Esophagus muscularis mucosa (tissue), 4 donors: ENCODE measurements at regions not wholly inside any gene's neighbourhood (a gene's known extent, or its start where the extent isn't known, plus 50 kb on each side); places are given as distances from the start of the nearest gene placed in this dataset.

ENCODE experiments used
- DNase-seq: peaks from one replicate; pipeline ENCODE4 v3.0.0-alpha.2; 2017; ENCODE audit errors: extremely low spot score
- H3K27ac ChIP-seq, 4 donors: fragments of 200-600 bp; sonication (generic); replicated peaks in 1 of 4; 1 replicate in 3 of 4; 2 replicates in 1 of 4; pipeline ENCODE4 v1.5.1; 2016 to 2019; ENCODE audit warnings: mild to moderate bottlenecking in 1 of 4
- H3K27me3 ChIP-seq, 4 donors: fragments of 200-600 bp; sonication (generic); one replicate each; pipeline versions ENCODE4 v1.5.1 to v1.6.0; 2016 to 2019
- H3K36me3 ChIP-seq, 4 donors: fragments of 200-600 bp; sonication (generic); one replicate each; pipeline ENCODE4 v1.5.1; 2016 to 2019
- H3K4me1 ChIP-seq, 4 donors: fragments of 200-600 bp; sonication (generic); one replicate each; pipeline ENCODE4 v1.5.1; 2016 to 2019
- H3K4me3 ChIP-seq, 4 donors: fragments of 200-600 bp; sonication (generic); 1 replicate in 2 of 4; 2 replicates in 2 of 4; pipeline ENCODE4 v1.5.1; 2016 to 2019; ENCODE audit warnings: mild to moderate bottlenecking in 4 of 4, moderate library complexity in 1 of 4
- H3K9me3 ChIP-seq, 4 donors: fragments of 200-600 bp; sonication (generic); 1 replicate in 3 of 4; 2 replicates in 1 of 4; pipeline ENCODE4 v1.5.1; 2016 to 2019
- CTCF ChIP-seq, 3 experiments: fragments of 200-600 bp in 2 of 3; fragments of 450-650 bp in 1 of 3; sonication (generic) in 2 of 3; IDR thresholded peaks; one replicate each; pipeline ENCODE4 v1.5.1; 2017 to 2019; ENCODE audit warnings: antibody characterized with exemption in 3 of 3, mild to moderate bottlenecking in 2 of 3, moderate library complexity in 1 of 3
- EP300 ChIP-seq: sonication (generic); formaldehyde crosslinking; IDR thresholded peaks from one replicate; pipeline ENCODE4 v1.6.1; 2017; ENCODE audit warnings: antibody characterized with exemption
- POLR2A ChIP-seq: fragments of 450-650 bp; IDR thresholded peaks from one replicate; pipeline ENCODE4 v1.6.1; 2017; ENCODE audit warnings: antibody characterized with exemption, moderate library complexity, mild to moderate bottlenecking, low read depth
- POLR2AphosphoS5 ChIP-seq, 2 donors: sonication (generic); formaldehyde crosslinking; IDR thresholded peaks; one replicate each; pipeline ENCODE4 v1.6.1; 2017; ENCODE audit warnings: antibody characterized with exemption in 2 of 2
- WGBS: methylation state at CpG from one replicate; pipeline ENCODE4 v1.1.5; 2018; 5-methylcytosine and 5-hydroxymethylcytosine counted together
- intact Hi-C: fragments of 100-400 bp; cut with DNase I; formaldehyde crosslinking; loops from one replicate; pipeline ENCODE4 v1.15.1; 2023

GRCh38 chr6:158870649-158870957 is 51.4 kb upstream of the EZR start:
- Histone ChIP-seq H3K9me3 (no peaks in the 10 kb centered on the region), H3K4me1 (peaks cover 5 to 16% (median 14%) of the 10 kb centered on the region in 4 donors), H3K27me3 (no peaks in the 10 kb centered on the region), H3K36me3 (no peaks in the 10 kb centered on the region), H3K4me3 (no peak overlapping the region), H3K27ac (peak overlapping the region in 3 of 4 donors; percentile 83 to 91 (median 90))
- intact Hi-C loops = loop anchor here (2.0 kb wide), 1 partner anchor 52 kb away; the partner anchor contains the start of gene EZR
- no peak for DNase-seq
- 94% methylated on average over 4 of the region's 4 CpGs for WGBS
- TF ChIP-seq POLR2AphosphoS5 (IDR thresholded peaks at IDR 0.05) (no peak), CTCF (IDR thresholded peaks at IDR 0.05) (no peak), EP300 (no peak), POLR2A (no peak)

- H3K36me3 ChIP-seq = no peaks in the 10 kb centered on the region
- peak overlapping the region; percentile 83 to 91 (median 88) for H3K27ac ChIP-seq
- H3K27me3 ChIP-seq = no peaks in the 10 kb centered on the region
- peak overlapping the region; percentile 50 to 63 (median 55) for H3K4me3 ChIP-seq
- peak; percentile 97 for DNase-seq
- 28% methylated on average over 32 of the region's 50 CpGs for WGBS
- H3K9me3 ChIP-seq = no peaks in the 10 kb centered on the region
- TF ChIP-seq POLR2AphosphoS5 (IDR thresholded peaks at IDR 0.05) = peak; percentile 86 to 95
- peak; percentile 39 for TF ChIP-seq POLR2A
- TF ChIP-seq EP300 = peak; percentile 16
- TF ChIP-seq CTCF (IDR thresholded peaks at IDR 0.05) = peak in 2 of 3 experiments; percentile 13 to 27
- intact Hi-C loops = loop anchor here (2.0 kb wide), 1 partner anchor 51 kb away; the partner anchor contains the start of gene EZR
- H3K4me1 ChIP-seq = peaks cover 5 to 16% (median 14%) of the 10 kb centered on the region in 4 donors
These were observed 50.9 kb upstream of the EZR start for GRCh38 chr6:158869826-158870648.

GRCh38 chr6:158868890-158869825 is 50.0 kb upstream of the EZR start:
- no peaks in the 10 kb centered on the region for H3K9me3 ChIP-seq
- 22% methylated on average over 25 of the region's 45 CpGs for WGBS
- H3K4me3 ChIP-seq = peak overlapping the region; percentile 50 to 63 (median 55)
- peak overlapping the region; percentile 83 to 91 (median 88) for H3K27ac ChIP-seq
- intact Hi-C loops = no loop called here
- peaks cover 5 to 16% (median 14%) of the 10 kb centered on the region in 4 donors for H3K4me1 ChIP-seq
- no peaks in the 10 kb centered on the region for H3K27me3 ChIP-seq
- TF ChIP-seq CTCF (IDR thresholded peaks at IDR 0.05) (no peak), POLR2A (peak; percentile 61), EP300 (peak; percentile 14), POLR2AphosphoS5 (IDR thresholded peaks at IDR 0.05) (no peak)
- H3K36me3 ChIP-seq = no peaks in the 10 kb centered on the region
- DNase-seq = no peak
